Lower lobe of right lung (tissue), 2 donors: ENCODE measurements at regions not wholly inside any gene's neighbourhood (a gene's known extent, or its start where the extent isn't known, plus 50 kb on each side); places are given as distances from the start of the nearest gene placed in this dataset.

Experiments used
- ATAC-seq, 2 donors: fragments of 200-7000 bp; cut with Tn5 transposase; one replicate each; pipeline ENCODE4 v1.9.1; 2020 to 2022; ENCODE audit warnings: mild to moderate bottlenecking in 2 of 2, moderate library complexity in 2 of 2
- DNase-seq: peaks from one replicate; pipeline ENCODE4 v3.0.0-alpha.2; 2020
- H3K27ac ChIP-seq: fragments of 200-600 bp; one replicate; pipeline ENCODE4 v1.8.0; 2022
- H3K27me3 ChIP-seq: fragments of 200-600 bp; one replicate; pipeline ENCODE4 v1.8.0; 2022; ENCODE audit warnings: low read depth
- H3K36me3 ChIP-seq: fragments of 200-600 bp; one replicate; pipeline ENCODE4 v1.8.0; 2022; ENCODE audit warnings: mild to moderate bottlenecking
- H3K4me1 ChIP-seq: fragments of 200-600 bp; one replicate; pipeline ENCODE4 v1.8.0; 2022
- H3K4me3 ChIP-seq: fragments of 200-600 bp; one replicate; pipeline ENCODE4 v1.8.0; 2022; ENCODE audit warnings: mild to moderate bottlenecking
- H3K9me3 ChIP-seq: fragments of 200-600 bp; one replicate; pipeline ENCODE4 v1.8.0; 2022
- CTCF ChIP-seq: fragments of 200-600 bp; IDR thresholded peaks from one replicate; pipeline ENCODE4 v1.8.0; 2022; ENCODE audit warnings: antibody characterized with exemption, mild to moderate bottlenecking
- intact Hi-C: fragments of 100-400 bp; cut with DNase I; formaldehyde crosslinking; loops from one replicate; pipeline ENCODE4 v1.11.0; 2022
- donor health status: DM: no; HTN: yes; CAD: no; lungs with severe emphysema.

DNA sequence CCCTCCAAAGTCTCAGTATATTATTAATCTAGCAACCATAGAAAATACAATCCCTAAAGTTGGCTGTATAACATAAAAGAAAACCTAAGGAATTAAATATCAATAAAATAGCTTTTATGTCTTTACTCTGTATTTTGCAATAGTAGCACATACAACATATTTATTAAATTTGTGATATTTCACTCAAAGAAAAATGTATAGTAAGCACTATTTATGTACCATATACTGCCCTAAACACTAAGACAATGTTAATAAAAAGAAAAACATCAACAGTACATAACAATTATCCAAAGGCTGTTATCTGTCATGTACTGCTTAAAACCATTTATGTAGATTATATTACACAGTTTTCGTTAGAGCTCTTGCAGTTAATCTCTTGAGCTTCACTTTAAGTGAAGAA, 834.5 kb upstream of the INTU start:
- no peaks in the 10 kb centered on the region for H3K4me1 ChIP-seq
- no peak for TF ChIP-seq CTCF
- DNase-seq (no peak), ATAC-seq (no peak)
- H3K27ac ChIP-seq, result no peak overlapping the region
- no peaks in the 10 kb centered on the region for H3K36me3 ChIP-seq
- H3K27me3 ChIP-seq, result no peaks in the 10 kb centered on the region
- H3K4me3 ChIP-seq, result no peak overlapping the region
- intact Hi-C loops, result no loop called here
- H3K9me3 ChIP-seq, result no peaks in the 10 kb centered on the region

DNA sequence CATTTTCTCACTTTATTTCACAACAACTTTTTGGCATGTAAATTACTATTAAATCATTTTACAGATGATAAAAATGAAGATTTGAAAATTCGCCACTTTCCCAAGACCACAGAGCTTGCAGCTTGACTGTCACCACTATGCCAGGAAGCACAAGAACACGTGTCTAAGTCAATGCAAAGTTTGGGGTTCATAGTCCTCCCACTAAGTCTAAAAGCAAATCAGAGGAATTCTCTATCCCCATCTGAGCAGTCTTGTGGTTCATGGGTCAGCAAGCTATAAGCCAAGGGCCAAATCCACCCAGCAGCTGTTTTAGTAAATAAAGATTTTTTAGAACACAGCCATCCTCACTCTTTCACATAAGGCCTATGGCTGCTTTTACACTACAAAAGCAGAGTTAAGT, 833.3 kb upstream of the INTU start:
- H3K4me3 ChIP-seq, result no peak overlapping the region
- DNase-seq (no peak), ATAC-seq (no peak)
- H3K9me3 ChIP-seq, result no peaks in the 10 kb centered on the region
- no peaks in the 10 kb centered on the region for H3K27me3 ChIP-seq
- H3K27ac ChIP-seq, result no peak overlapping the region
- TF ChIP-seq CTCF, result no peak
- intact Hi-C loops, result no loop called here
- H3K4me1 ChIP-seq, result no peaks in the 10 kb centered on the region
- no peaks in the 10 kb centered on the region for H3K36me3 ChIP-seq

GRCh38 chr4:126799971-126800574, 832.7 kb upstream of the INTU start:
- no peak overlapping the region for H3K27ac ChIP-seq
- no peaks in the 10 kb centered on the region for H3K4me1 ChIP-seq
- DNase-seq, result no peak
- TF ChIP-seq CTCF, result no peak
- intact Hi-C loops, result no loop called here
- H3K4me3 ChIP-seq, result no peak overlapping the region
- no peaks in the 10 kb centered on the region for H3K36me3 ChIP-seq
- H3K9me3 ChIP-seq, result no peaks in the 10 kb centered on the region
- no peaks in the 10 kb centered on the region for H3K27me3 ChIP-seq
- no peak for ATAC-seq

DNA sequence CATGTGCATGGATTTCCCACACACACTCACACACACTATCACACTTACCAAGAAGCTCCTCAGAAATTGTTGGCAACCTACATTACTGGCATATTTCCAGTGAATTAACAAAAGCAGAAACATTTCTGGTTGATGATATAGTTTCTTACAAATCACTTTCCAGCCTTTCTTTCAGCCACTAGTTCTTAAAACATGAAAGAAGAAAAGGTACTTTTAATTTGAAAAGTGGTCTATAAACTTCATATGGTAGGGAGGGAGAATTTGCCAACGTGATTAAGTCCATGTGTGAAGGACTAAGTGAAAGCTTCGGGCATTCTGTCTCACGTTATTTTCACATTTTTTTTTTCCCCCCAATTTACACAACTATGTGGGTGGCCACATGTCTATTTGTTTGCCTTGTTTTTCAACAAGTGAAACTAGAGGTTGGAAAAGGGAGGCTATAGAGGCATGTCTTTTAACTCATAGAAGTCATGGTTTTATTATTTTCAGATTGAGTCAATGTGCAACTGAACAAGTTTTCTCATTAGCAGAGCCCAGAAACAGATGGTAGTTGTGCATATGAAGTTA, 832.1 kb upstream of the INTU start:
- DNase-seq, result no peak
- no peaks in the 10 kb centered on the region for H3K4me1 ChIP-seq
- TF ChIP-seq CTCF, result no peak
- intact Hi-C loops, result no loop called here
- H3K27ac ChIP-seq, result no peak overlapping the region
- H3K27me3 ChIP-seq, result no peaks in the 10 kb centered on the region
- H3K9me3 ChIP-seq, result no peaks in the 10 kb centered on the region
- ATAC-seq, result no peak
- no peak overlapping the region for H3K4me3 ChIP-seq
- H3K36me3 ChIP-seq, result no peaks in the 10 kb centered on the region

DNA sequence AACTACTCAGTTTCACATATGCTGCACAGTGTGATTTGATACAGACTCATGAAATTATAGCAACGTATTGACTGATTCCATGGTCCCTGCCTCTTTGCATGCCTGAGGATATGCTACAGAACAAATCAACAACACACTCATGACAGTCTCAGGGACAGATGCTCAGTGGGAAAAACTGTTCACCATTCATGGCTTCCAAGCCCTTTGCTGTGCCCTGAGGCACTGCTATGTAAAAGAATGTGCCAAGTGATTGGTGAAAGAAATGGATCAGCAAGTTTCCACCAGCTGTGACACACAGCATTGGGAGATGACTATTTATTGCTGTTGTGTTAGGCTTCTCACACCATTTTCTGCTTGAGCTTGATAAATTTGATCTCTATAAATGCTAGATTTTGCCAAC, 825.6 kb upstream of the INTU start:
- H3K4me3 ChIP-seq, result no peak overlapping the region
- no peaks in the 10 kb centered on the region for H3K9me3 ChIP-seq
- H3K36me3 ChIP-seq, result no peaks in the 10 kb centered on the region
- no peak for TF ChIP-seq CTCF
- no peak for DNase-seq
- no peaks in the 10 kb centered on the region for H3K27me3 ChIP-seq
- intact Hi-C loops, result no loop called here
- H3K4me1 ChIP-seq, result no peaks in the 10 kb centered on the region
- no peak for ATAC-seq
- no peak overlapping the region for H3K27ac ChIP-seq
